Neutrophil (primary cell): ENCODE measurements at regions not wholly inside any gene's neighbourhood (a gene's known extent, or its start where the extent isn't known, plus 50 kb on each side); places are given as distances from the start of the nearest gene placed in this dataset.

Source experiments
- H3K27ac ChIP-seq: fragments of 200-600 bp; sonication (generic); 2 replicates; pipeline ENCODE4 v1.5.1; 2016; ENCODE audit warnings: mild to moderate bottlenecking, moderate library complexity
- H3K27me3 ChIP-seq: fragments of 200-600 bp; sonication (generic); 2 replicates; pipeline ENCODE4 v1.6.0; 2016; ENCODE audit warnings: mild to moderate bottlenecking
- H3K36me3 ChIP-seq: fragments of 200-600 bp; sonication (generic); 2 replicates; pipeline ENCODE4 v1.5.1; 2017
- H3K4me1 ChIP-seq, 2 experiments: fragments of 200-600 bp in 1 of 2; sonication (generic) in 1 of 2; 1 replicate in 1 of 2; 2 replicates in 1 of 2; pipeline versions ENCODE4 v1.5.1 to v1.6.1; 2013 to 2016; ENCODE audit warnings: low read depth in 1 of 2, low read length in 1 of 2, mild to moderate bottlenecking in 1 of 2, moderate library complexity in 1 of 2; ENCODE audit not compliant: control insufficient read depth in 1 of 2, insufficient read depth in 1 of 2
- H3K4me3 ChIP-seq, 2 experiments: fragments of 200-600 bp in 1 of 2; sonication (generic) in 1 of 2; 1 replicate in 1 of 2; 2 replicates in 1 of 2; pipeline ENCODE4 v1.5.1; 2013 to 2016; ENCODE audit warnings: low read depth in 1 of 2, low read length in 1 of 2, mild to moderate bottlenecking in 1 of 2, moderate library complexity in 1 of 2
- H3K9me3 ChIP-seq: fragments of 200-600 bp; sonication (generic); 2 replicates; pipeline ENCODE4 v1.5.1; 2016
- TF ChIP-seq, protein P1 (sequence below): fragments of 200-600 bp; sonication (generic); IDR thresholded peaks from 2 replicates; pipeline ENCODE4 v1.5.1; 2016; ENCODE audit warnings: antibody characterized with exemption

DNA sequence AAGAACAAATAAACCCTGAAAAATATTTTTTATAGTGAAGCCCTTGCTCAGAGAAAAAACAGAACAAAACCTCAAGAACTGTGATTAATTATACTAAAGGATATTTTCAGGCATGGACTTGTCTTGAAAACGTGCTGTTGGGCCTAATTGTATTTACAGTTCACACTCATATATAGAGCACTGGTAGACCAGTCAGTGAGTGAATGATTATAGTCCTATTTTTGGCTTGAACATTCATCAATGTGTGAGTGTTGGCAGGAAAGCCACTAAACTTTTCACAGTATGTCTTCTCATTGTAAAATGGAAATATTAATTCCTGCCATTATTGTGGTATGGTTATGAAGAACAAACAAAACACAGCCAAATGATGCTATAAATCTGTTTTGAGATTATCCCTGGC lies 462.8 kb downstream of the KCNA4 start:
- no peak overlapping the region for H3K4me3 ChIP-seq
- TF ChIP-seq, protein P1, sequence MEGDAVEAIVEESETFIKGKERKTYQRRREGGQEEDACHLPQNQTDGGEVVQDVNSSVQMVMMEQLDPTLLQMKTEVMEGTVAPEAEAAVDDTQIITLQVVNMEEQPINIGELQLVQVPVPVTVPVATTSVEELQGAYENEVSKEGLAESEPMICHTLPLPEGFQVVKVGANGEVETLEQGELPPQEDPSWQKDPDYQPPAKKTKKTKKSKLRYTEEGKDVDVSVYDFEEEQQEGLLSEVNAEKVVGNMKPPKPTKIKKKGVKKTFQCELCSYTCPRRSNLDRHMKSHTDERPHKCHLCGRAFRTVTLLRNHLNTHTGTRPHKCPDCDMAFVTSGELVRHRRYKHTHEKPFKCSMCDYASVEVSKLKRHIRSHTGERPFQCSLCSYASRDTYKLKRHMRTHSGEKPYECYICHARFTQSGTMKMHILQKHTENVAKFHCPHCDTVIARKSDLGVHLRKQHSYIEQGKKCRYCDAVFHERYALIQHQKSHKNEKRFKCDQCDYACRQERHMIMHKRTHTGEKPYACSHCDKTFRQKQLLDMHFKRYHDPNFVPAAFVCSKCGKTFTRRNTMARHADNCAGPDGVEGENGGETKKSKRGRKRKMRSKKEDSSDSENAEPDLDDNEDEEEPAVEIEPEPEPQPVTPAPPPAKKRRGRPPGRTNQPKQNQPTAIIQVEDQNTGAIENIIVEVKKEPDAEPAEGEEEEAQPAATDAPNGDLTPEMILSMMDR = no peak
- no peak overlapping the region for H3K27ac ChIP-seq
- H3K4me1 ChIP-seq = no peaks in the 10 kb centered on the region
- no peaks in the 10 kb centered on the region for H3K27me3 ChIP-seq
- no peaks in the 10 kb centered on the region for H3K9me3 ChIP-seq
- H3K36me3 ChIP-seq = no peaks in the 10 kb centered on the region

DNA sequence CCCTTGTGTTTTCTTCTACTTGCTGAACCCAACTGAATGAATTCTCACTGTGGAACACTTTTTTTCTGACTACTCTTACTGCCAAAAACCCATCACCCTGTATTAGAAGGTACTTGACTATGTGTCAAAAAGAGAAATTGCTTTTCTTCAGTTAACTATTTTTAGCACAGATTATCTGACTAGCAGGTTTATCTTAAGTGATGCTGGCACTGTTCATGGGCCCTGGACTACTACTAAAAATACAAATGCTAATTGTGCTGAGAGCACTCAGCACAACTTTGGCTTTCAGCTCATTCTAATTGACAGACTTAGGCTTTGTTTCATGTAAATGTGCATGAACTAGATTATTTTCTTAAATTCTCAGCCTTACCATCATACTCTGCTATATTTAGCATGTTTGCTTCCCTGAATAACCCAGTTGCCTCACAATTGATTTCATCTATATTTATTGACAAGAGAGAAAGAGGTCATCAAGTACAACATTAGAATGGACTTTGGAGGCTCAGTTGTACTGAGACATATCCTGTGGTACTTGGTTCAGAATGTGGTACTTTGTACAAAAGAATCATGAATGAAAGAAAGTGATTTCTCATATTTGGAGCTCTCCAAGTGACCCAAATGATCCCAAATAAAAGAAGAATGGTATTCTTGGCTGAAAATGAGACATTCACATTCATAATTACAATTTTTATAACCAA lies 478.3 kb downstream of the KCNA4 start:
- Histone ChIP-seq H3K4me1 (peaks cover 0 to 7% of the 10 kb centered on the region in 2 experiments), H3K9me3 (no peaks in the 10 kb centered on the region), H3K27ac (no peak overlapping the region), H3K36me3 (no peaks in the 10 kb centered on the region), H3K27me3 (no peaks in the 10 kb centered on the region), H3K4me3 (no peak overlapping the region)
- TF ChIP-seq, protein P1 = no peak

DNA sequence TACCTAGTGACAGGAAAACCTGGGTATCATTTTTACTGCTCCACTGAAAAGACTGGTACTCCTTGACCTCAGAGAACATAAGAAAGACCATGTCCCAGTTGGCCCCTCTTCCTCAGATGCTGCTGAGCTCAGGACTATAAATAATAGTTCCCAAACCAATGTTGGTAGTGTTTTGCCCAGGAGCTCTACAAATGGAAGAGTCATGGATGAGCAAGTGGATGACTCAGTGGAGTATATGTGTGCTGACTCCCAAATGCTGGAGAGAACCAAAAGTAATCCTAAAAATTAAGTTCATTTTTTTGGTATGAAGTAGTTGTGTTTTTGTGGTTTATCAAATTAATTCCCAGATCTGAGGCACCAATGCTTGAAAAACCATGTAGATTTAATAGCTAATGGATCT lies 482.0 kb downstream of the KCNA4 start:
- TF ChIP-seq, protein P1 = no peak
- Histone ChIP-seq H3K36me3 (no peaks in the 10 kb centered on the region), H3K4me3 (no peak overlapping the region), H3K27ac (no peak overlapping the region), H3K27me3 (no peaks in the 10 kb centered on the region), H3K4me1 (peaks cover 0 to 3% of the 10 kb centered on the region in 2 experiments), H3K9me3 (no peaks in the 10 kb centered on the region)

DNA sequence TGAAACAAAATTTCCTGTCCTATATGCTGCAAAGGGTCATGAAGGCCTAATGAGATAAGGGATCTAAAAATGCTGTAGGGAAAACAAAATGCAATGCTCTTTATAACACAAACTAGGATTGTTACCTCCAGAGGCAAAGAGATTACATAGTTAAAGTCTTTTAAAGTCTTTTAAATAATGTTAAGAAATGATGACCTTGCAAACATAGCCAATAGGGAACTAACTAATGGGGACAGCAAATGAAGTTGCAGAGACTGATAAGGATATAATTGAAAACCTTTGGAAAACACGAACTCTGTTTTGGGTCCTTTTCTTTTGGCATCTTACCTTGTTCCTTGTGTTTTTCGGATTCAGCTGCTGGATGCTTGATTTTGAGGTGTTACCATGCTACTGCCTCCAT lies 485.9 kb downstream of the KCNA4 start:
- Histone ChIP-seq H3K27ac (no peak overlapping the region), H3K4me1 (peaks cover 0 to 25% of the 10 kb centered on the region in 2 experiments)

DNA sequence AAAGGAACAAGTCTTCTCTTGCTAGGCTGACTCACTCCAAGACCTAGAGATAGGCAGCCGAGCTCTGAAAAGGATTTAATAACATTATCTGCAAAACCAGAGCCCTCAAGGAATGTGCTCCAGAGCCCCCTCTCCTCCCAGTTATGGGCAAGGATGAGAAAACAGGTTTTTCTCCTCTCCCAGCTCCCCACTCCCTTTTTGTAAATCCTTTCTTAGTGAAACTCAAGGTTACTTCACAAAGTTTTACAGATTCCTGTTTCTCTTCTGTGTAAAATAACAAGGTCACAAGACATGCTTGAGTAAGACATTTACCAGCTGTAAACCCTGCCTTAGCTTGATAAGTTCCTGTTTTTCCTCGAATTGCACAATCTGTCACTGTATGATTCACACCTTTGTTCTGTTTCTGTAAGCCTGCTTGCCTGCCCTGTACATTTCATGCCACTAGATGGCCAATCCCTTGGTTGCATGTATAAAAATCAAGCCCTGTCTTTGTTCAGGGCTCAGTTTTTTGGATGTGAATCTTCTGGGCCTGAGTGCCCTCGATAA lies 489.4 kb downstream of the KCNA4 start:
- TF ChIP-seq, protein P1 = peak; percentile 30
- no peaks in the 10 kb centered on the region for H3K9me3 ChIP-seq
- no peaks in the 10 kb centered on the region for H3K27me3 ChIP-seq
- peak overlapping the region; percentile 70 for H3K27ac ChIP-seq
- H3K36me3 ChIP-seq = no peaks in the 10 kb centered on the region
- H3K4me1 ChIP-seq = peaks cover 0 to 33% of the 10 kb centered on the region in 2 experiments
- peak overlapping the region in 1 of 2 experiments; percentile 29 for H3K4me3 ChIP-seq

More for the DNA sequence above, 485.9 kb downstream of the KCNA4 start:
- no peak overlapping the region for H3K4me3 ChIP-seq
- H3K27me3 ChIP-seq = no peaks in the 10 kb centered on the region
- H3K36me3 ChIP-seq = no peaks in the 10 kb centered on the region
- TF ChIP-seq, protein P1 = no peak
- H3K9me3 ChIP-seq = no peaks in the 10 kb centered on the region
